DMS79 treated with DMSO at 0.1 percent for 48 hours (cell line): ENCODE measurements at regions not wholly inside any gene's neighbourhood (a gene's known extent, or its start where the extent isn't known, plus 50 kb on each side); places are given as distances from the start of the nearest gene placed in this dataset.
A peak's percentile ranks its signal among the peaks of the same experiment; 100 is the strongest.

ENCODE experiments used
- DNase-seq: peaks from one replicate; lab custom pipeline; 2025; lab: John Stamatoyannopoulos, UW

DNA sequence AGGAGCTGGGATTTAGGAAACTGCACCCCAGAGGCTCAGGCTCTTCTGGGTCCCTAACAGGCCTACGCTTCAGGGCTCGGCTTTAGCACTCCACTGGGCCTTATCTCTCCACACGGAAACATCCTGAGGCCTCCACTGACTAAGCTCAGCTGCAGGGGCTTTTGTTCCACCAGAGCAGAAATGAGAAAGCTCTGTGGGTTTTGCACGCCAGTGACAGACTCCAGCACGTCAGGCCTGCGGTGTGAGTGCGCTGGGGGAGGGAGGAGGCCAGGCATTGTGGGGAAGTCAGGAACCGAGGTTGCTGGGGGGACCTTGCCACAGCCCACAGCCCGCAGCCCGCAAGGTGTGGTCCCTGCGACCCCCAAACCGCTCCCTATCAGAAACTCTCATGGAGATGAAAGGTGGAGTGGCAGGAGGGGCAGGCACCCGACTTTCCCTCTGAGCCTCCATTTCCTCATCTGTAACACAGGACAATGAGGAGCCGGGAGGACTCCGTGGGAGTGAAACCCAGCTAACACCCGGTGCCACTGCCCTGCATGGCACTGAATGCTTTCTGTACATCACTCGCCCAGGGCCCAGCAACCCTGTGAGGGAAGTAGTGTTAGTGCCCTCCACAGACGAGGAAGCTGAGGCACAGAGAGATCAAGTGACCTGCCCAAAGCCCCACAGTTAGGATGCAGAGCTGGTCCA lies 106.5 kb downstream of the TPRA1 start:
- DNase-seq: no peak

DNA sequence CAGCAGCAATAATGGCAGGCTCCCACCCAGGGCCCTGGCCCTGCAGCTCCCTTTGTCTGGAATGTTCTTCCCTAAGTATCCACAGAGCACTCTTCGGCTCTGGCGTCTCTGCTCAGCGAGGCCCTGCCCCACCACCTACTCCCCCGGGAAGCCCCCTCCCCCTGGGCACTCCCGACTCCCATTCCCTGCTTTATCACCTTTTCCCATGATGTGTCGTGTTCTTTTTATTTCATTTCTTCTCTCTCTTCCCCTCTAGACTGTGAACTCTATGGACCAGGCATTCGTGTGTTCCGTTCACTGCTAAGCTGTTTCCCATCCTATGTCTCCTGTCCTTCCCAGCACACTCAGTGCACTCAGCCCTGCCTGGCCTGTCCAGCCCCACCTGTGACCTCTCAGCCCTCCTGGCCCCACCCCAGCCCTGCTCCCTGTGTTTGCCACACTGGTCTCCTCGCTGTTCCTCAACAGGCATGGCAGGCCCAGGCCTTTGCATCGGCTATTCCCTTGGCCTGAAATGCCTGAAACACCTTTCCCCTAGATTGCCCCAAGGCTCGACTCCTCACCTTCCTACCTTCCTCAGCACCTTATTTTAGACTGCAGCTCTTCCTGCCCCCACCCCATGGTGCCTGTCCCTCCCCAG lies 107.4 kb downstream of the TPRA1 start:
- no peak for DNase-seq

DNA sequence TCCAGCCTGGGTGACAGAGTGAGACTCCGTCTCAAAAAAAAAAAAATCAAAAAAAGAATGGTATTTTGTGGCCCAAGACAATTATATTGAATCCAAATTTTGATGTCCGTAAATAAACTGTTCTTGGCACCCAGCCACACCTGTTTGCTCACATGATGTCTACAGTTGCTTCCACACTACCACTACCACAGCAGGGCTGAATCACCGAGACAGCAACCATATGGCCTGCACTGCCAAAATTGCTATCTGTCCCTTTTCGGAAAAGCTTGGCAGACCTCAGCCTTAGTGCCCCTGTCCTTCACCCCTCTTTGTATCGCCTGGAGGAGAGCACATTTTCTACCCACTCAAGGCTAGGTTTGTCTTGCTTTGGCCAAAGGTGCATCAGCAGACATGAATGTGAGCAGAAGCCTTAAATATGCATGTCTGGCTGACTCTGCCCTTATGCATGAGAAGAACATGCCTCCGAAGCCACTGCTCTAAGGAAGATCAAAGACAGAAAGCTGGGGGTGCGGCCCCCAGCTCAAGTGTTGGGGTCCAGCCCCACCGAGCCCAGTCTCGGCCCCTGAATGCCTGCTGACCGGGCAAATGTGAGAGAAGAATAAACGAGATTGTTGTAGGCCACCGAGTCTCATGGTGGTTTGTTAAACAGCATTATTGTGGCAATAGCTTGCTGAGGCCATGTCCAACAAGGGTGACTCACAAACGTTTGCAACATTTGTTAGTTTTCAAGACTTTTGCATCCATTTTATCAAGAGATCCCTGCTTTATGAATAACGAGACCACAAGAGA lies 108.1 kb downstream of the TPRA1 start:
- no peak for DNase-seq

DNA sequence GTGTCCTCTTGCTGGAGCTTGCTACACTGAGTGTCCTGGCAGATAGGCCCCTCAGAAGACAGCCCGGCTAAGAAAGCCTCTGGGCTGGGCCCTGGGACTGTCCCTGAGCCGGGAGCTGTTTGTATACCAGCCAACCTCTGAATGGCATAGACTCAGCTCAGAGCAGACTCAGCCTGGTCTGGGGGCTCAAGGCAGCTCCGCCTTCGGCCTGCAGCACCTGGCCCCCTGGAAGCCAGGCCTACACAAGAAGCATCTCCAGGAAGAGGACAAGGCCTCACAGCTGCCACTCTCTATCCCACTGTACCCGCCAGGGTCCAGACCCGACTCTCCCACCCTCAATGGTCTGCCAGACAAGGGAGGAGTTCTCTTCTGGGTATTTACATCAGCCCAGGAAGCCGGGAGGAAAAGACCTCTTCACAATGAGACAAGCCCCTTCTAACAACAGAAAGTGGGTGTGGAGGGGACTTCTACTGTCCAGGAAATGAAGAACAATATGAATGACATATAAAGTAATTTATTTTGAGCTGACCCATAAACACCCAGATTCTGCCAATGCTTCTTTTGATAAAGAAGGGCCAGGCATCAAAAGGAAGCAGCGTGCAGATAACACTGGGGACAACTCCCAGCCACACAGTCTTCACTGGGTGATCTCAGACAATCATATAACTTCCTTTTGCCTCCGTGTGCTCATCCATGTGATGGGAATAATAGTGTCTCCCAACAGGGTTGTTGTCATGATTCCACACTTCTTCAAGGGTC lies 110.2 kb downstream of the TPRA1 start:
- no peak for DNase-seq

DNA sequence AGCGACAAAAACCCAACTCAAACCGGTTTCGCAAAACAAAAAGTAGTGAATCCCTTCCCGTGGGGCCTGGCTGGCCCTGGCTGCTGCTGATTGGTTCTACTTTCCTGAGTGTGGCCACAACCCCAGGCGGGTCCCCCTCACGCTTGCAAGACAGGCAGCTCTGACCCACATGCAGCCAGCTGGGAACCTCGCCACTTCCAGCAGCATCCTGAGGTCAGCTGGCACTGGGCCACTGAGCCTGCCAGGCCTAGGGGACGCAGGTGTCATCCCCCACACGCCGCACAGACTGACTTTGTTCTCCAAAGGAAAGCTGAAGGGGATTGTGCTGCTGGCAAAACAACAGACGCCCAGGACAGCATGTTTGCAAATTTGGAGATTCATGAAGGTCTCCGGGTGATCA lies 111.1 kb downstream of the TPRA1 start:
- DNase-seq: no peak

DNA sequence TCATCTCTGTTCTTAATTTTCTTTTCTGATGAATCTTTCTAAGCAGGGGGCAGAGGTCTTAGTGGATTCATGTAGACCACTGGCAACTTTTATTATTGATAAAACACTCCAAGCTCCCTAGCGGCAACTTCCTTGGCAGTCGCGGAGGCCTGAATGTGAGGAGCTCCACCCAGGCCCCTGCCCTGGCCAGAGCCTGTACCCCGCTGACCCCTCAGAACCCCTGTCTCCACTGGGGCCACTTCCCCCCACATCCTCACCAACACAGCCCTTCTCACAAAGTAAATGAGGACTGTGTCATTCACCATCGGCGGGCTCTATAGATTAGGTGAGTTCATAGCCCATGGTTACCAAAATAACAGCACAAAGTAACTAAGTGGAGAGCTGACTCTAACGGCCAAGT lies 111.6 kb downstream of the TPRA1 start:
- DNase-seq: no peak

DNA sequence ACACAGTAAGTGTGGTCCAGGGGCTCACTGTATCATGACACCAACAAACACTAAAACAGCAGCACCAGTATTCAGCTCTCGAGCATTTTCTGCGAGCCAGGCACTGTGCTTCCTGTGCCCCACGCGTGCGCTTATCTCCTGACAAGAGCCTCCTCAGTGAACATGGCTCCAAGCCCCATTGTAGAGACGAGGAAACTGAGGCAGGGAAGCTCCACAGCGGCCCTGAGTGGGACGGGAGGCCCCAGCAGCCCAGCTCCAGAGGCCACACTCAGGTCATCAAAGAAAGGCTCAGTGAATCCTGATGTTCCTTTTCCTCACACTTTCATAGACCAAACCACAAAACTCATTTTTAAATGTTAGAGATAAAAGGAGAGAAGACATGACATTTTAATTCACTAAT lies 113.1 kb downstream of the TPRA1 start:
- no peak for DNase-seq

DNA sequence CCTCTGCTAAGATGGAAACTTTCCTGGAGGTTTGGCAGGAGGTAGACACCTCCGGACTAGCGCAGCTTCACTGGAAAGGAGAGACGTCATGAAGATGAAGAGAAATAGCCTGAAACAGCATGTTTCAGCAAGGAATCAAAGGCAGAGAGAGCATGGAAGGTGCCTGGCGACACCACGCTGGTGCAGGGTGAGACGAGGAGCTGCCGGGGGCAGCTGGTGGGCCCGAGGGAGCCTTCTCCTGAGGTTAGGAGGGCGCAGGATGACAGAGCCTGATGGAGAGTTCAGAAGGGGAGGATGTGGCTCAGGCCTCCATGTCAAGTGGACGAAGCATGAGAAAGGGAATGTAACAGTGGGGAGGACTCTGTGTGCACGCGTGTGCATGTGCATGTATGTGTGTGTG lies 113.6 kb downstream of the TPRA1 start:
- no peak for DNase-seq

DNA sequence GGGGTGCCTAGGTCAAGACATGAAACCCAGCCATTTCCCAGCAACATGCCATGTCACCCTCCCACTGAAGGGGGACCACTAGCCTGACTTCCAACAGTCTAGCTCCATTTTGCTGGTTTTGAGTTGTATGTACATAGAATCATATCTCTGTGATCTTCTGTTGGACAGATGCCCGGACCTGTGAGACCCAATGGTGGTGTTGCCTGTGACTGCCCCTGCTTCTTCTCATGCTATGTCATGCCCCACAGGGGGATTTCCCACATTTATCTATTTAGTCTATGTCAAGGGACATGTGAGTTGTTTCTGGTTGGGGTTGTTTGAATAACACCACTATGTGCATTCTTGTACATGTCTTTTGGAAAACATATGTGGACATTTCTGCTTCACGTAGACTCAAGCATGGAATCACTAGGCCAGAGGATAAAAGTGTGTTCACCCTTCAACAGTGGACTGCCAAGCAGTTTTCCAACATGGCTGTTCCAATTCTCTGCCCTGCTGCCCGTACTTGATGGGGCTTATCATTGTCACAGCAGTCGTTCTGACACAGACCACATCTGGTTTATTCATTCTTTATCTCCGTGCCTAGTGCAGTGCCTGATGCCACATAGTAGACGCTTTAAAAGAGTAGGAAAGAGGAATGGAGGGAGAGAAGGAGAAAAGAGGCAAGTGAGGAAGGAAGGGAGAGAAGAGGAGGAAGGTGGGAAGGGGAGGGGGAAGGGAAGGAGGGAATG lies 114.4 kb downstream of the TPRA1 start:
- no peak for DNase-seq

DNA sequence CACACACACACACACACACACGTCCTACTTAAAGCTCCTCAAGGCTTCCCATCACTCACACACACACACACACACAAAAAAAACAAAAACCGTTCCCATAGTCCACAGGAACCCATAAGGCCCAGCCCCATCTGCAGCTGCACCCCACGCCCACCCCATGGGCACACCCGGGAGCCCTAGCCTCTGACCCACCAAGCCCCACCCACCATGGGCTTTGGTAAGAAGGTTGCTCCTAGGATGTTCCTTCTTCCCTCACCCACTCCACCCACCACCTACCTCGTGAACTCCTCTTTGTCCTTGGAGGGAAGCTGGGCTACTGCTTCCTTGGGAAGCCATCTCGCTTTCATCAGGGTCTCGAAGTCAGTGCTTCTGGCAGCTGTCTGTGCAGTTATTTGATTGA lies 115.1 kb downstream of the TPRA1 start:
- DNase-seq: no peak

DNA sequence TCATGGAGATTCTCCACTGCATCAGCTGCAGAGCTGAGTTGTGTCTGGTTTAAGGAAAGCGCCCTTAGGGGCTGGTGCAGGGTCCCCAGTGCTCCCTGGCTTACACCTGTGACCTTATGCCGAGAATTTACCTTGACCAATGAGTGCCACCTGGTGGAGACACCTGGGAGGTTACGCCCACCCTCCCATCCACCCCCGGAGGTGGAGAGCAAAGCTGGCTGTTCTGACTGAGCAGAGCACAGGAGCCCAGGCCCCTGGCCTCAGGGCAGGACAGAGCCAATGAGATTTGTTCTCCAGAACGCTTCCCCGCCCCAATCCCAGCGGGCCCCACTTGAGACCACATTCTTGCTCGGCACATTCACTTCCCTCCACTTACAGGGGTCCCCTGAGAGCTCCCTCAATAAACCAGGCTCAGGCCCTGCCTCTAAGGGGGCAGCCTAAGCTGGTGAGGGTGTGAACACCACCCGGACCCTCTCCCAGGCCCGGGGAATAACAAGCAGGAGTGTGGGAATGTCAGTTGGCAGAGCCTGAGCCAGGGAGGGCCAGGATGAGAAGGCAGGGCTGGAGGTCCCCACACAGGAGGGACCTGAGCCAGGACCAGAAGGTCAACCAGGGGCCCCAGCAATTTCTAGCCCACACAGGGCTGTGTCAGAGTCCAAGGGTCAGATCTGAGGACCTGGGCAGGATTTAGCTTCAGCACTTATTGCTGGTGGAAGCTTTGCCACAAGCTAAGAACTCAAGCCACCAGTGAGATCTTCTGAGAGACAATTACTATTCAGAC lies 117.1 kb downstream of the TPRA1 start:
- DNase-seq: peak; percentile 17

DNA sequence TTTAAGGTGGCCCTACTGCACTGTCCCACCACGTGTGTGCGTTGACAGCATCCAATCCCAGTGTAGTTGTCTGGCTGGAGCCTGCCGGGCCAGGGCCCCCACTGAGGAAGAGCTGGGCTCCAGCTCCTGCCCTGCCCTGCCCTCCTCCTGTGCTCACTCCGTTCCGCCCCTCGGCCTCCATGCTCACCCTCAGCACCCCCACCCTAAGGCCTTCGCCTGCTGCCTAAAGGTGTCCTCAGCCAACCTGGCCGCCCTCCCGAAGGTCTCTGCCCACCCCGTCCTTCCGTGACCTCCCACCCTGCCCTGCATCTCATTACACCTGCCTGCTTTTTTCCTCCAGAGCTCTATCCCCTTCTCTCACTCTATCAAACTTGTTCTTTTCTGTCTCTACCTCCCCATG lies 118.0 kb downstream of the TPRA1 start:
- no peak for DNase-seq

DNA sequence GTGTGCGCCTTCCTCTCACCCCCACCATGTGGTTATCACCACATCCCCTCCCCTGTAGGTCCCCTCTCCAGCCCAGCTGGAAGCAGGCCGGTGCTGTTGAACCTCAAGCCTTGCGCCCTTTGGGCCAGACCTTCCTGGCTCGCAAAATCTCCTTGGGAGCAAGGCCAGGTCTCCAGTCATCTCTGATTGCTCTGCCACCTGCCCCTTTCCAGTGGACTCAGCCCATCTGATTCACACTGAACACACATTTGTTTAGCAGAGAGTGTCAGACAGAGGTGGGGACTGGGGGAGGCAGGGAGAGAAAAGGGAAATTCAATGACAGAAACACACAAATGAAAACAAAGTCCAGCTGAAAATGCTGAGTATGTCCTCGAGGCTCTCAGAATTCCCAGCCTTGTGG lies 119.4 kb downstream of the TPRA1 start:
- no peak for DNase-seq

DNA sequence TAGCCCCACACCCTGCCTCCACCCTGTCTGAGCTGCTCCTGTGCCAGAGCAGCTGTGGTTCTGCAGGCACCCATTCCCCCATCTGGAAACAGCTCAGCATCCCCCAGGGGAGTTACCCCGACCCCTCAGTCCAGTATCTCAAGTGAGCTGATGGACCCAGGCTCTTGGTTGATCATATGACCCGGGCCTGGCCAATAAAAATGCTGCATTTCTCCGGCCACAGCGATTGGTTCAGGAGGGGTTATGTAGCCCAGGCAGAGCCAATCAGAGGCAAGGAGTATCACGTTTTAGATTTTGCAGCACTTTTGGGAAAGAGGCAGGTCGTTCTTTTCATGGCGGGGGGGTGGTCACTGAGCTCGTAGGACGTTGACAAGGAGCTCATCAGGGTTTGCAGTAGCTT lies 120.8 kb downstream of the TPRA1 start:
- no peak for DNase-seq

DNA sequence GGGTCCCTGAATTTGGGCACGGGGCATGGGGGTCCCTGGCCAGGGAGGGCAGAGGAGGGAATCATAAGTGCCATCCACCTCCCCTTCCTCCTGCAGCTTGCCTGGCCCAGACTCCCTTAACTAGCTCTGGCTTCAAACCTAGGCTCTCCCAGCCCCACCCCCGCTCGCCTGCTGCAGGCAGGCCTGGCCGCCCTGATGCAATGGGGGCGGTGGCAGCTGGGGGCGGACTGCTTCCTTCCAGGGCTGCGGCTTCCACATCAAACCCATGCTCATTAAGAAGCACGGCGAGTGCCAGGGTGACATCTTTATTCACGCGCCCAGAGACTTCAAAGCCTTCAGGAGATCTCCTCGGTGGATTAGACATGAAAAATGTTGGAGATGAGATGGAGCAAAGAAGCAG lies 123.1 kb downstream of the TPRA1 start:
- no peak for DNase-seq

DNA sequence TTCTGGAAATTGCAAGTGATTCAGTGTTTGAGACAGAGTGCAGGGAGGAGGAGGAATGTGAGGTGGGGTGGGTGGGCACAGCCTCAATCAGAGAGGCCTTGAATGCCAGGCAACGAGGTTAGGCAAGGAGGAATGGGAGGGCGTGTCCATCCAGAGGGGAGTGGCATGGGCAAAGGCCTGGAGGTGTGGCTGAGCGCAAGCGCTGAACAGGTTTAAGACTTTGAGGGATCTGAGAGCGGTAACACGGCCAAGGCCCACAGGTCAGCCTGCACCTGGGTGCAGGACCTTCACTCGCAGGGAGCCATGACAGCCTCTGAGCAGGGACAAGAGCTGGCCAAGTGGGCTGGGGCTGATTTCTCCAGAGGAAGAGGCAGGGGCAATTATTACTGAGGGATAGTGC lies 125.9 kb downstream of the TPRA1 start:
- DNase-seq: no peak

DNA sequence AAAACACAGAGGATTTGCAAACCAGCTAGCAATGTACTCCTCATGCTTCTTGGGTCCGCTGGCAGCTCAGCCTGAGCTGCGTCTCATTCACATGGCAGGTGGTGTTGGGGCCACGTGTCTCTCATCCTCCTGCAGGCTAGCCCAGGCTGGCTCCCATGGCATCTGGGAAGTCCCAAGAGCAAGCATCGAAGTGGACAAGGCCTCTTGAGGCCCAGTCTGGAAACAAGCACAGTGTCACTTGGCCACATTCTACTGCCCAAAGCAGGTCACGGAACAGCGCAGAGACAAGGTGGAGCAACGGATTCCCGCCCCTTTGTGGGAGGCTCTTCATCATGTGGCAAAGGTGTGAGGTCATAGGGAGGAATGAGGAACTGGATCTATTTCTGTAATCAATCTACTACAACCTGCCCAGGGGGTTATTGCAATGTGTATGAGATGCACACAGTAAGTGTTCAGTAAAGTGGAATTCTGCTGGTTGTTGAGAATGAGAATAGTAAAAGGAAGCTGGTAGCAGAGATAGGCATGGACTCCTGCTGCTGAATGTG lies 128.3 kb downstream of the TPRA1 start:
- DNase-seq: peak; percentile 36

DNA sequence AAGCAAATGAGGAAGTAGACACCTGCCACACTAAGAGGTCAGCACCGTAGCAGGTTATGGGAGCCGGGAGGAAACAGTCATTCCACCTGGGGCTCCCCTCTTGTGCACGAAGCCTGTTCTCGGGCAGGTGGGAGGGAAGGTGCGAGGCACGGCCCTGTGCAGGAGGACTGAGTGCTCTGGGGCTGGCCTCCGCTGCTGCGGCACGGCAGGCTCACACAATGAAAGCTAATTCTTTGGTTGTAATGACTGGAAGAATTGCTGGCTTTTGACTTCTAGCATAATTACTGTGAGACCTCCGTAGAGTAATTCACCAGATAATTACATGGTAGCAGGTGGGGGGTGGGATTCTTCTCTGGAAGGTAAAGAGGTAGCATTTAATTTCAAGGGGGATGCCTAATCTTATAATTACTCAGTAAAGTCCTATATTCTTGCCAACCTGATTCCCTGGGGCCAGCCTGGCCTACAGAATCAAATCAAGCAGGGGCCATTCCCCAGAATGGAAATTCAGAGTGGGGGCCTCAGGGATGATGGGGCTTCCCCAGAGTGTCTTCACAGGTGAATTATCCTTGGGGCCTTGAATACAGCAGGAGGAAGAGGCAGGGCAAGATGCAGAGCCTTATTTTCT lies 129.1 kb downstream of the TPRA1 start:
- DNase-seq: peak; percentile 55

DNA sequence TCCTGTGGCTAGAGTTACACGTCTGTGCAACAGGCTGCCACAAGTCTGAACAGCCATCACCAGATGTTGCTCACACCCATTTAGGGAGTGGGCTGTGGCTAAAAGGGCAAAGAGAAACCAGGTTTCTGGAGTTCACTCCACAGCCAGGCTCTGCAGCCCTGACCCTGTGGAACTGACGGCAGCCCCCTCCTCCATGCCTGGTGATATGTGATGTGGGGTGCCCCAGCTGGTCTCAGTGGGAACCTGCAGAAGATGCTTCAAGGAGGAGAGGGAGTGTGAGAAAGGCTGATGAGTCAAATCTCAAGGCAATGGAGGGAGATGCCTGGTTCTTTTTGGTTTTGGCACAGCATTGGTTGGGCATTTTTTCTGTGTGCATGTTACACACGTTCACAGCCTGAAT lies 130.6 kb downstream of the TPRA1 start:
- no peak for DNase-seq
